HG02678 (cell line): ENCODE measurements at regions not wholly inside any gene's neighbourhood (a gene's known extent, or its start where the extent isn't known, plus 50 kb on each side); places are given as distances from the start of the nearest gene placed in this dataset.

Experiments used
- ATAC-seq: cut with Tn5 transposase; IDR thresholded peaks from one replicate; pipeline ENCODE4 v1.9.1; 2021; ENCODE audit warnings: mild to moderate bottlenecking, moderate library complexity; ENCODE audit not compliant: unreplicated experiment

DNA sequence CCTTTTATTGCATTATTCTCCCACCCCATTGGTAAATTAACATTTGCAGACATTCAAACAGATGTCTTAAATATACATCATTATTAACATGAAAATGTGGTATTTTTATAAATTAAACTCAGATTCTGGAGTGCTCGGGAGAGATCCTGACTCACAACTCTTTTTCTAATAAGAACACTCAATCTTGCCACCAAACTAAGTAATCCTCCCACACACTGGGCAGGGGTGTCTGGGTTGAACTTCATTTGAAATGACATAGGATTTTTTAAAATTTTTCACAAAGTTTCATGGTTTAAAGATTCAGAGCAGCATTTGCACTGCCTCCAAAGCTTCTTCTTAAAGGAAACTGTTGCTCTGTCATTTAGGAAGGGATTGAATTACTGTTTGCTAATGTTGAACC lies 754.3 kb downstream of the MECOM start:
- ATAC-seq = no peak

DNA sequence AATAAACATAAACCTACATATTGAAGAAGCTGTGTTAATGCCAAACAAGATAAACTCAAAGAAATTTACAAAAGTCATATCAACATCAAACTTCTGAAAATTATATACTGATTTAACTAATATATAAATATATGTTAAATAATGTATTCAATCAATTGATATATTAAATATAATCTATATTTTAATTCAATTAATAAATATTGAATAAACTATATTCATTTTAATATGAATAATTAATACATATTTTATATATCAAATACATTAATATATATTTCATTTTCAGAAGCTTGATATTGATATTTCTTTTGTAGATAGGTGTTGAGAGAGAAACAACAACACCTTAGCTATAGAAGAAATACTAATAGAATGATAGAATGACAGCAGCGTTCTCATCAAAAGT lies 768.1 kb downstream of the MECOM start:
- ATAC-seq = no peak

DNA sequence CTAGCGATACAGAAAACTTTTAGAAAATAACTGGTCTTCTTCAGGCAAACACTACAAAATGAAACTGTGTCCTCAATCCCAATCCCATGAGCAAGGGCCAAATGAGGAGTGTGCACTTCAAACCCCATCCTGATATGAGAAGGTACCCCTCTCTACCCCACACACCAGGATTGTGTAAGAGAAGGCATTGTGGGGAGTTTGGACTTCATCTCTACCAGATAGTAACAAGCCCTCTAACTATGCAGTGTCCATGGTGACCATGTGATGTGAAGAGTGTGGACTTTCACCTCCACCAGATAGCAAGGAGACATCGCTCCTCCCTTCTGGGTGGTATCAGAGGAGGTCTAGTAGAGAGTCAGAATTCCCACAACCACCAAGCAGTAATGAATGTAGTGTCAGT lies 769.3 kb downstream of the MECOM start:
- ATAC-seq = no peak

DNA sequence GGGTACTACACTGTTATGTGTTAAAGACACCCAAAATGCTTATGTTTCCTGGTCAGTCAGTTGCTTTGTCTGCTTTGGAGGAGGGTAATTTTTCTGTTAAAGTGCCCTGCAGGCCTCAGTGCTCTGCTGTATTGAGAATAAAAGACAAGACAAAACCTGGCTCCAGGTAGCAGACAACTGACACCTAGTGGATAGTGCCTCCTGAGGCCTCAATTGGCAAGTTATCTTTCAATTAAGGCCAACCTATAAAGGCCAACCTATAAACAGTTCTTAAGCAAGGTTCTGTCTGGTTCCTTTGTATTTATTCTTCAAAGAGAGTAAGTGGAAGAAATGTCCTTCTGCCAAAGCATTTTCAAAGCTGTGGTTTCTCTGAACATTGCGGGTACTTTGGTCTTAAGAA lies 773.8 kb downstream of the MECOM start:
- no peak for ATAC-seq

DNA sequence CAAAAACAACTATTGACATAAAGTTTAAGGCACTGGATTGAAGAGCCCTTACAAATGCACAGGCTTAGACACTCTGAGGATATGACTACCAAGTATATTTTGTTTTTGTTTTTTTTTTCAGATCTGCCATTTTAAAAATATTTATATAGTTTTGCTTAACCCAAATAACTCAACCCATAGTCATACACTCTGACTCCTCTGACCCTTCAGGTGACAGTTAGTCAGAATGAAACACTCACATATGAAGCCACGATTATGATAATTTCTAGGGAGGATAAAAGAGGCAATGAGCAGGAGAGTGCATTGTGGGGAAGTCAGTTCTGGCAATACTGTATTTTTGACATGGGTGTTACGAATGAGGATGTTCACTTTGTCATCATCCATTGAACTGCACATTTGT lies 774.7 kb downstream of the MECOM start:
- ATAC-seq = no peak

DNA sequence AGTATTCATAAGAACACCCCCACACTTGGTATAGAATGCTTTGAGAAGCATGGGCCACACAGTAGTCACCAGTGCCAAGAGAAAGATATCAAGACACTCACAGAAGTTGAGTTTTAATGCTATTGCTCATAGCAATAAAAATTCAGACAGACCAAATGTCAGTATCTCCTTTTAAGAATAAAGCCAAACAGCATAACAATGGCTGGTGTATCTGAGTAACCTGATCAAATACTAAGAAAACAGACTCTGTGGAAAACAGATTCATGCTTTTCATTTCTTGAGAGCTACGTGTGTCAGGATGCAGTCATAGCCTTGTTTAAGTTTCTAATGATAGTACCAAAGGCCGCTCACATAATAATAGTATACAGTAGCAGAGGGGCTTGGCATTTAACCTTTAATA lies 778.5 kb downstream of the MECOM start:
- no peak for ATAC-seq

DNA sequence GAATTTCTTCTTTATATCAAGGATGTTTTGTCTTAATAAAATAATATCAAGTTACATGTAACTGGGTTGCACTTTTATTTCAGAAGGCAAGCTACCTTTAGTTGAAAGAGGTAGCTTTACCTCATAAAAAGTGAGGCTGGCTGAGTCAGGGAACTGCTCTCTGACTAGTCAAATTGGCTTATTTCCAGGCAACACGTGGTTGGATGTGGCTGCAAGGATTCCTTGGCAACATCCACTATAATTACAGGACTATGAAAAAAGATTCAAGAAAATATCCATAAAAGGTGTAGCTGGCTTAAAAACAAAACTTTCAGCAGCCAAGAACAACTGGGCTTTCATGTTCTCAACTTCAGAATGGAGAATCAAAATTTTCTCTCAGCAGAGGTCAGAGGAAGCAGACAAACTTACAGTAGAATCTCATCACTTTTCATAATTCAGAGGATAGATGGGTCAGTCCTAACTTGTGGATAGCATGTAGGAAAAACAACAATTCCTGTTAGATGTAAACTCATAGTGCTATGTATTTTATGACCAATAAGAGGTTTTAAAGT lies 779.1 kb downstream of the MECOM start:
- no peak for ATAC-seq

DNA sequence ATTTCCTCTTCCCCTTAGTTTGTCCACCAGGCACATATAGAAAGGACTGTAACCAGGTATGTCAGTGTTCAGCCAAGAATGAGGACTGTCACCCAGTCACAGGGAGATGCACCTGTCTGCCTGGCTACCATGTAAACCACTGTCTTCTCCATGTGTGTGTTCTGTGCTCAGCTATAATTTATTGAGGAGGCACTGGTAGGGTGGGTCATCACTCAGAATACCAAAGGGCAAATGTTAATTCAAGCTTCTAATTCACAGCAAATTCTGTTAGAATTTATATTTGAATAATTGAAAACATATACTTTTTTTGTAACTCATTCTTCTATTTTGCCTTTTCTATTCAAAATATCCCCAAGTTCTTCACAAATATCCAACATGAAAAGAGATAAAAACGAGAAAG lies 780.4 kb downstream of the MECOM start:
- ATAC-seq = no peak

DNA sequence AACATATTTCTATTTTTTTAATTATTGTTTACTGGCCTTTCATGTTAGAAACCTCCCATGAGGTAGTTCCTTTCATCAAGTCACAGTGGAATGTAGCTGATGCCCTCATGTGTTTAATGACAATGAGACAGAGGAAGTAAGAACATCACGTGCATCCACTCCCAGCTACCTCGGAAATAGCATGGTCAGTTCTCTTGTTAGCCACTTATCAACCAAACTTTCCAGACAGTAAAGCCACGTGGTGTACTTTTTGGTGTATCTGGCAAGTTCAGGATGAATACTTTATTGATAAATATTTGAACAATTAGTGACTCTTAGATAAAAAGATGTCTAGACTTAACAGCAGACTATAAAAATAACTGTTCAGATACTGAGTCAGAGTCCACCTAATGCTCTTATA lies 781.7 kb downstream of the MECOM start:
- ATAC-seq = no peak

DNA sequence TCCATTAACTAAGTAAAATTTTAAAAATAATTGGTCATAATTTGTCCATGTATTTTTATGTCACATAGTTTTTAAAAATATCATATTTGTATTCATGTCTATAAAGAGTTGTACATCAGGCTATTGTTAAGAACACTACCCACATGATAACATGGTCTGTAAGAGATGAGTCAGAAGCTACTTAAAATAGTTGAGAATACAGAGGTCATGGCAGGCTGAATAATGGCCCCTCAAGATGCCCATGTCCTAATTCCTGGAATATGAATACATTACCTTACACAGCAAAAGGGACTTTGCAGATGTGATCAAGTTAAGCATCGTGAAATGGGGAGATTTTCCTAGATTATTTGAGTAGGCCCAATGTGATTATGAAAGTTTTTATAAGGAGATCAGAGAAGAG lies 782.9 kb upstream of the GOLIM4 start:
- ATAC-seq = no peak

DNA sequence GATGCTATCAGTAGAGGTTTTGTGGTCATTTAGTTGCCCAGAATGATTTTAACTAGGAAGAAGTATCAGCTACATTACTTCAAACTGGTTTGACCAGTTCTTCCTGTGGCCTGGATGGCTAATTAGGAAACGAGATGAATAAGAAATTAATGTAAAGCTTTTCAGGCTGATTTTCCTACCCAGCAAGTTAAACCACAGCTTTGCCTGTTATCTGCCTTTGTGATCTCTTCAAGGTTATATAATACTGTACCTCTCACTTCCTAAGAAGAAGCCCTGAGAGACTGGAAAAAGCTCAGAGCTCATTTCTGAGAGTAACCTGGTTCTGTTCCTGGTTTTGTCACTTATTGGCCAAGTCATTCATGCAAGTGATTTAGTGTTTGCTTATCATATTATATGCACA lies 782.2 kb upstream of the GOLIM4 start:
- no peak for ATAC-seq

DNA sequence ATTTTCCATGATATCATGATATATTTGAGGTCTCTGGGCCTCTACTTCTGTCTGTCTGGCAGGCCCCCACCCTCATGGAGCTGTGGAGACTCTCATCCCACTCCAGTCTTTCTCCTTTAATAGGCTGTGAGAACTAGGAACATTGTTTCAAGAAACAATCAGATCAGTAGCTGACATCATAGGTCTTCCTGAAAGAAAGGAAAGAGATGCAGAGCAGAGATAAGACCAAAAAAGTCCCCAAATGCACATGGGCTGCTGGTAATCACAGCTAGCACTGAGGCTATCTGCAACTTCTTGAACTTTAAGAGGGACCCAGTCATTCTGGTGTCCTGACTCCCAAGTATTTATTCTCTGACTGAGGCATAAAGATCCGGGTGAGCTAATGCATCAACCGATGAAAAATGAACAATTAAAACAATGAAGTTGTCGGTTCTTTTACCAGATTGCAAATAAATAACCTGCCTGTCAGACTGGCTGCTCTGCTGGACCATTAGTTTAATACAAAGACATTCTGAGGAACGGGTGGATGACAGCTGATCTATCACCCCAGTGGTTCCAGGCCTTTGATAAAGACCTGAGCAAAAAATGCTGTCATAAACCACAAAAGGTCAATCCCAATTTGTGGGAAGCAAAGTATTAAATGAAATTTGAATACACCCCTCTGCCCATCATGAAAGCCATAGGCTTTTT lies 780.8 kb upstream of the GOLIM4 start:
- ATAC-seq = no peak

DNA sequence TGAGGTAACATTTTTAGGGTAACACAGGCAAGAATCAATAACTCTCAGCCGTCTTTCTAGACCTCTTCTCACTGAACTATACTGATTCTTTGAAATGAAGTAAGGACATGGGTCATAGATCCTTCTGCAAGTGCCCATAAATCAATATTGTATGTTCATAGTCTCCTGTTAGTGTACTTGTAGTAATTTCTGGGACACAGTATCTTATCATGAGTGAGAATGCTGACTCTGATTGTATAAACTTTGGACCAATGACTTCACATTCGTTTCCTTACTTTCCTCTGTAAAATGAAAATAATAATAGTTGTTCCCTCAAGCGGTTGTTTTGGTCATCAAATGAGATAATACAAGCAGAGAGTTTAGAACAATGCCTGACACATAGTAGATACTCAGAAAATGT lies 777.1 kb upstream of the GOLIM4 start:
- no peak for ATAC-seq

DNA sequence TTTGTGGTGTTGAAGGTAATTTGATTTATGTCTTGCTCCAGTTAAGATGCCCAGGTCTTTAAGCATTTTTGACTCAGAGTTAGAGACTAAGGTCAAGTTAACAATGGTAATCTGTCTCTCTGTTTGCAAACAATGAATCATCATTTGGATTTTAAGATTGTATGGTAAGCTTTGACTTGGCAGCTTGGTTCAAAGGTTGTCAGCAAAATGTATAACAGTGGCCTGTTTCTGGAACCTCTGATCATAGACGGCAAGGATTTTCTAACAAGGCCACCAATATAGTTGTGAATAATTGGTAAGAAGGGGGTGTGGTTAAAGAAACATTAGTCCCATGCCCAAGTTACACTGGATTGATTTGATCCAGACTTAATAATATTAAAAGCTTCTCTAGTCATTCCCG lies 775.2 kb upstream of the GOLIM4 start:
- no peak for ATAC-seq

DNA sequence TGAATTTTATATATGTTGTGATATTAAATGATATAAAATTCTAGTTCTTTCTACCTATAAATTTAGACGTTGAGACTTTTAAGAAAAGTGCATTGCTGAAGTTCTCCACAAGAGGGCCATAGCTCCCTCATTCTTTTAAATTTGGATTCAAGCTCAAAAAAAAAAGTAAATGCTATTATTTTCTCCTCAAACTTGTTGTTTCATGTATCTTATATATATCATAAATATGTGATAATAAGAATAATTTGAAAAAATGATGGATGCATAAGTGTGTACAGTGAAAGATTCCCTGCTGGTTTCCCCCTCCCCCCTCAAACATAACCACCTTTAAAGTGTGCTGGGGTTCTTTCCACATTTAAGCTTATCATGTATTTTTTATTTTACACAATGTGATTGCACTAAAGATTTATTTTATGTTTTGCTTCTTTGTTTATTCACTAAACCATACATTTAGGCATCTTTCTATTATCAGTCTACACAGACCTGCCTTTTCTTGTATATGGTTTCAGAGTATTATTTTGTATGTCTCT lies 769.4 kb upstream of the GOLIM4 start:
- peak; percentile 44 for ATAC-seq

DNA sequence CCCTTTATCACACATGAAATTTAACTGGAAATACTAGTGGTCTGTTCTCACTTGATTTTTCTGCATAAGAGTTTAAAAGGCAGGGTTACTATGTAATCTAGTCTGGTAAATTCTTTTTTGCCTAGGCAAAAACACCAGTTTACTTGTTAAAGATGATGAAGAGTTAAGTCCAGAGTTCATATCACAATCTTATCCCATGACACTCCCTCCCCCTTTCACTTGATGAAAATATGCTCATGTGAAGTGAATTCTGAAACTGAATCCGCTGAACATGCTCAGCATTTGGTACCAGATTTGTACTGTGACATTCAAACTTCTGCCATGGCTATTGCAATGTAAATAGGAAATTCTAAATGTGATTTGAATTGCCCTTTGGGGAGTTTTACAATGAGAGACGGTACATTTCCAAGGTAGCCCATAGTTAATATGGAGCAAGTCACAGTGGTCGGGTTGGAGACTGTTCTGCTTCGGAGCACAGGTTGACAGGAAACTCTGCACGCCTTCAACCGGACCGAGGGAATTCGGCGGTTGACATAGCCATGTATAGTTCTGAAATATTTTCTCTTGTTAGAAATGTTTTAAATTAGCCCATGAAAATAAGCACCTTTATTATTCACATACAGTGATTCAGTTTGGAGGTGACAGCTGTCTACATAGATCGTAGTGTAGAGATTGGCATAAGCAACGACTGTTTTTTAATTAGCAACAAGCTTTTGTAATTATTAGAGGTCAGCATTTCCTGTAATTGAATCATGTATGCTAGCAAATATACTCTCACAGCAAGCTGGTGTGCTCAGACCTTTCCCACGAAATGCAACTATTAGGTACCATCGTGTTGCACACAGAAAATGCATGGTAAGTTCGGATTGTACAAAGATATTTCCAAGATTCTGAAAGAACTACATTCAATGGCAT lies 768.6 kb upstream of the GOLIM4 start:
- peak; percentile 21 for ATAC-seq

DNA sequence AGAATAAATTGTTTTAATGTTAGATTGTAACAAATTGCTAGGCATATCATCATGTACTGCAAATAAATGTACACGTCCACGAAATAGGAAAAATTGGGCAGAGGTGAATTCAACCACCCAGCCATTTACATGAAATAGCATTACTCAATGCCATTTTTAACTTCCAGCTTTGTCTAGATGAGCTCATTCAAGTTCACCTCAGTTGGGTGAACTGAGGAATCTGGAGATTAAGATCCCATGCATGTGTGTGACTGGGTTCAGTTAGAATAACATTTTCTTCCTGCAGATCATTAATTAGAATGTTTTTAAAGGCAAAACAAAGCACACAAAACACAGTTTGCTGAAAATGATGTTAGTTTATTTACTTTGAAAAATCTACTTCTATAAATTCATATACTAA lies 767.8 kb upstream of the GOLIM4 start:
- ATAC-seq = no peak

DNA sequence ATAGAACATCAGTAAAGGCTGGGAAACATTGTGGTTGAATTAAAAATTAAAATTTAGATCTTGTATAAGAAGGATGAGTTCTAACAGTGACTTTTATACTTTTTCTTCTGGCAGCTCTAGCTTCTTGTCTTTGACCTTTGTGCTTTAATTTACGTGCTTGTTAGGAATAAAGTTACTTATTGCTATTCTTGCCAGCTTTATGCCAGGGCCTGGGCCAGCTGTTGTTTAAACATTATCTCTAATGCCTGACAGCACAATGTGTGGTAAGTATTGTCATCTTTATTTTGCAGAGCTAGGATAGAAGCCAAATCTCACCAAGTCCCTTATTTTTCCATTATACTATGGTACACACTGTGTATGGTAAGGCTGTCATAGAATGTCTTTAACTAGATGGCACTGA lies 766.7 kb upstream of the GOLIM4 start:
- no peak for ATAC-seq

DNA sequence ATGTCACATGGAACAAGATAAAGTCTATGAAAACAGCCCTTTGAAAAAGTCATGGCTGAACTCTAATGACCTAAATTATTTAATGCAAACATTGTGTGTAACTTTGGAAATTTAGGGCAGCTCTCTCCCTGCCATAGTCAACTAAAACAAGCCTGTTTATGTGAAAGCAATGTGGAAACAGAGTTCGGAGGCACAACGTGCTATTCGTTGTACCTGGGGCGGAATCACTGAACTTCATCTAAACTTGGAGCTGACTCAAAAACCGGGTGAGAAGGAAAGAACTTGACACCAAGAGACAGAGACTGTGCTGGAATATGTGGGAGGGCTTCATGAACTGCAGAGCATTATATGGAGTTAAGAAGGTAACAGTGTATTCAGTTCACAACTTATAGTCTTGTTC lies 764.9 kb upstream of the GOLIM4 start:
- ATAC-seq = no peak

DNA sequence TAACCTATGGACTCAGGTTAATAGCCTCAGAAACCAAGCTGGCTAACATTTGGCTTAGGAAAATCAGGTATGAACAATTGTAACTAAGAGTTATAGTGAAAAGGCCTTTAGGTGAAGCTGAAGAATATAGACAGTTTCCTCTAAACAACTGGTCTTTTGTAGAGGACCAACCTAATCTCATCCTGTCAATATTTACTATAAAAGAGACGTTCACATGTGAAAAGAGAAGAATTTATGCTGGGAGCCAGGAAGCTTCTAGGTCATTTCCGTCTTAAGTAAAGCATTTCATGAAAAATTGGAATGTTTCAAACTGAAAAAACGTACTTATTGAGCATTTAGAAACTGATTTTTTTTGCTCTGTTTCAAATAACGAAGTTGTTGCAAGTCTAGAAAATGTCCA lies 764.3 kb upstream of the GOLIM4 start:
- ATAC-seq = no peak

DNA sequence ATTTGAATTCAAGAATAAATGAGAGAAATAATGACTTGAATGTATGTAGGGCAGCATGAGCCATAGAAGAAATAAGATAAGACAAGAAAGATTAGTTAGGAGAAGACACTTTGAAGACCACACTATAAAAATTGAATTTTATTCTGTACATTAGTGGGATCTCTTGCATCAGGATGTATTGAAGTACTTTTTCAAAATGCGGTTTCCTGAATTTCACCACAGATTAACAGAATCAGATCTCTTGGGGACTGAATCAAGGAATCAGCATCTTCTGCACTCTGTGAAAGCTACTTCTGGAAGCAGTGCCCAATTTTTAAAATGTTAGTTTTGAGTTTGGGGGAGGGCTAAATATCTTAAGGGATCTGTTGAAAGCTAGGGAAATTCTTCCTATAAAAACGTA lies 763.9 kb upstream of the GOLIM4 start:
- no peak for ATAC-seq

DNA sequence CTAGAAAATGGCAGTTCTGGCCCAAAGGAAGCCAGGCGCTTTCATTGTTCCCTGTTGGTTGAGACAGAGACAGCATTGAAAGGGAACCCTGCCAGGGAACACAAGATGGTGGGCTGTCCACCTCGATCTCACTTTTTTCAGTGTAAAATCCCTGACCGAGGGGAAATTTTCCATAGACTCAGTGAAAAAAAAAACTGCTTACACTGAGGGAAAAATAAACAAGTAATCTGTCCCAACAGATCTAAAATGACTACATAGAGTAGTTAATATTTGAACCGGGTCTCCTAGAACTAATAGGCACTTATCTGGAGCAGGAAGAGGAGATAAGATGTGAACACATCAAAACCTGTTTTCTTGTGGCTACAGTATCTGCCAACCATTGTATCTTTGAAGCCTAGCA lies 763.4 kb upstream of the GOLIM4 start:
- no peak for ATAC-seq
